Medulla oblongata (tissue), 1 donor: ENCODE measurements at regions not wholly inside any gene's neighbourhood (a gene's known extent, or its start where the extent isn't known, plus 50 kb on each side); places are given as distances from the start of the nearest gene placed in this dataset.
"Not testable (repeated sequence)": the region's sequence is repeated elsewhere in the genome, so short reads cannot be mapped to it uniquely, and the experiment has no call there.

Experiments
- DNase-seq: peaks from one replicate; pipeline ENCODE4 v3.0.0-alpha.2; 2015; ENCODE audit errors: extremely low spot score

GRCh38 chr6:74289884-74290283 is 593.9 kb downstream of the CD109 start:
- no peak for DNase-seq

DNA sequence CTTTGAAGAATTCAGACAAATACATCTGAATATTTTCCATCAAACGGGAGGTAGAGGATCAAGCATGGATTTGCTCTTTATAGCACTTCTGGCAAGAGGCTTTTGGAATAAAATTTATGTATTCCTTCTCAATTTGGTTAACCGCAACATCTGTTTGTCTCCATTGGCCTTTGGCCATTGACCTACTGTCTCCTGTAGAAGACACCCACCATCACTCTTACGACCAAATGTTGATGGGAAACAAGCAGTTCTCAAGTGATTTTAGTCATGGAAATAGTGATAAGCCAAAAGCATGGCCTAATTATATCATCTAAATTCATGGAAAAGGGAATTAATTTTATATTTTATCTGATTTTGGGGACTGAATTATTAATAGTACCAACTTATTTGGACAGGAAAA is 591.9 kb downstream of the CD109 start:
- DNase-seq = no peak

DNA sequence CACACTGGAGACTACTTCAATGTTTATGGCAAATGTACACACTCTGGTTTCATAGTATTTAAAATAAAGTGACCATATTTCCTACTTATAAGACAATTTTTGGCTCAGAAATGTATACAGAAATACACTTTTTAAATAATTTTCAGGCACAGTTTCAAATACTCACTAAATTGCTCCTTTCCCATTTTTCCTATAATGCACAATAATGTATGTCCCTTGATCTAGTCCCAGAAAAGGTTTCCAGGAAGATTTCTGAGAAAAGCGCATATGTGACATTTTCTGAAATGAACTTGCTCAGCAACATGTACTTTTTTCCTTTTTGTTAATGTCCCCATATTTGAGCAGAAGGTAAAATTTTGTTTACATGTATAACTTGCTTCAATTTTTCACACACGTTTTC is 591.4 kb downstream of the CD109 start:
- DNase-seq = no peak

GRCh38 chr6:74284284-74284683 is 588.3 kb downstream of the CD109 start:
- DNase-seq = no peak

DNA sequence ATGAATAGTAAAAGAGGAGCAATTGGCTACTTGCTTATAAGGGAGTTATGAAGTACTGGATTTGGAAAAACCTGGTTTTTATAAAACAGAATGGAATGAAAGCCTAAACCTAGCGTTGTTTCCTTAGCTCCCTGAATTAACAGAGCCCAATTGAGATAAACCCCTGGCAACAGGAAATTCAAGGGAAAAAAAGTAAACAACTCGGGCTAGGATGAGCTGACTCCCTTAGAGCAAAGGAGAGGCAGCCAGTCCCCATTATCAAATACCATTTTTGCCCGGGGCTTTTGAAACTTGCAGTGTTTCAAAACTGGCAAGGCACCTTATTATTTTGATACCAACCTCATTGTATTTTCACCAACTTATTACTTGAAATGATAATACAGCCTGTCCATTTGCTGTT is 587.5 kb downstream of the CD109 start:
- no peak for DNase-seq

DNA sequence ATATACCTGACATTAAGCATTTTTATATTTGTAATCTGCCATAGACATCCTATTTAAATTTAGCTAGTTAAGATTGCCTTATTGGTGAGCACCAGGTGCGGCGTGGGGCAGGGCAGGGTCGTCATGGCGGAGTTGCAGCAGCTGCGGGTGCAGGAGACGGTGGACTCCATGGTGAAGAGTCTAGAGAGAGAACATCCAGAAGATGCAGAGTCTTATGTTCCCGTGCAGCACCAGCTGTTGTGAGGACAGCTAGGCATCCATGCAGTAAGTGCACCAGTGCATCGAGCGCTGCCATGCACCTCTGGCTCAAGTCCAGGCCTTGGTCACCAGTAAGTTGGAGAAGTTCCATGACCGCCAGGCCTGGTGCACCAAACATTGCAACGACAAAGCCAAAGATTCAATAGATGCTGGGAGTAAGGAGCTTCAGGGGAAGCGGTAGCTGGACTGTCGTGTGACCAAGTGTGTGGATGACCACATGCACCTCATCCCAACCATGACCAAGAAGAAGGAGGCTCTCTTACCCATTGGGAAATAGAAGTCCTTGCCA is 586.2 kb downstream of the CD109 start:
- DNase-seq = no peak

DNA sequence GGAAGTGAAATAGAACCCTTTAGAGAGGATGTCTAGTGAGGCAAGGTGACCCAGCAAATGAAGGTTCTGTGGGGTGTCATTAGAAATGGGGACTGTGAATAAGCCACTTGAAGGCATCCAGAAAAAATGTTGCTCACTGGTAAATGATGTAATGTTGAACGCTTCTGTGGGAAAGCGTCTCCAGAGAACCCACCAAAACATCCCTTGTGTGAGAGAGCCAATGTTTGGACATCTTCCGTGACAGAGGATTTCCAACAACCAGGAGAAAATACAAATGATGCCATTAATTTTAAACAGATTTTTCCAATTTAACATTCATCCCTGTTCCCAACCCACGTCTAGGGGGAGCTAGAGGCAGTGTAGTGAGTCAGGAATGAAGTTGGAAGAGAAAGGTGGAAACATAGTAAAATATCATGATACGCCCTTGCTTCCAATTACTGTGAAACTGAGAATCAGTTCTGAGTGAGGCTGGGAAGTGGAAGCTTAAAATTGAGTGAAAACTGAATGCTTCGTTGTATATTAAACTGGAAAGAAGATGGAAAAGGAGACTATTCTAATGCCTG is 584.2 kb downstream of the CD109 start:
- no peak for DNase-seq

DNA sequence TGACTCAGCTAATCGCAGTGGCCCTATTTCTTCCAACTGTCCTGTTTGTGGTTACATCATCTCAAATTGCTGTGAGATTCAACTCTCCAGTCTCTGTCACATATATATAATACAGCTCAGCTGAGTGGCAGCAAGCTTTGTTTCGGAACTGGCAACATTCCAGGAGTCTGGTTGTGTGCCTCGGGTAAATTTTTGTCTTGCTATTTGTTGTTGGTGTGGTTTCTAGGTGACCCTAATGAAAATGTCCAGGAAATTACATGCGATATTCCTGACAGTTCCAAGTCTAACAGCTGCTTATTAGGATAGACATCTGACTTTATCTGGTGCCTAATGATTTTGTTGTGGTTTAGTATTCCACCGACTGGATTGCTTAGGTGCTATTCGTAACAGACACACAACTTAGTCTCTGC is 581.8 kb downstream of the CD109 start:
- DNase-seq = peak; percentile 3

- DNase-seq = no peak
These were observed 577.5 kb downstream of the CD109 start for GRCh38 chr6:74273541-74273940.

- DNase-seq = no peak
These were observed 573.5 kb downstream of the CD109 start for GRCh38 chr6:74269600-74269858.

DNA sequence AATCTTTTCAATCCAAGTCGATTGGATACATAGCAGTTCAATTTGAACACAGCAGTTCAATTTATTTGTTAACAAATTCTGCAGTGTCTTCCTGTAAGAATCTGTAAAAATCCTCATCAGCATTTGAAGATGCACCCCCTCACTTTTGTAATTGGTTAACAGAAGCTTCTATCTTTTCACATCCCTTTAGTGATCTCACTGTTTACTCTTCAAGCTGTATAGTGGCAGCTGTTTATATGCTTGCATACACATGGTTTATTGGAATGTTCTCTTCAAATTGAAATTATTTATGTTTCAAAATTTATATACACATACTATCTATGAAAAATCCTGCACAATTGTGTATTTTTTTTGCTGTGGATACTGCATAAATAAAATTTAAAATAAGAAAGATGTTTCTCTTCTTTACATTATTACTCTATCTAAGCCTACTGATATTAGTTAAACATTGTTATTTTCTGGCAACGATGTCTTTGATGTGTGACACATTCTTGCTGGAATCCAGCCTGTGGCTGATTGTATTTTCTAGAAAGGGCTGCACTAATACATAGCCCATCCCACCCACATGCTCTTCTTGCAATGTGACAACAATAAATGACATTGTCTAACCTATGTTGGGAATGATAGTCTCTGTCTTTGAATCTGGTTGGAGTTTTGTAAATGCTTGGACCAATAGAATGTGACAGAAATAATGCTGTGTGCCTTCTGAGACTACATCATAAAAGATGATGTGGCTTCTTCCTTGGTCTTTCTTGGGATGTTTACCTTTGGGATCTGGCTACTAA is 573.0 kb downstream of the CD109 start:
- no peak for DNase-seq

DNA sequence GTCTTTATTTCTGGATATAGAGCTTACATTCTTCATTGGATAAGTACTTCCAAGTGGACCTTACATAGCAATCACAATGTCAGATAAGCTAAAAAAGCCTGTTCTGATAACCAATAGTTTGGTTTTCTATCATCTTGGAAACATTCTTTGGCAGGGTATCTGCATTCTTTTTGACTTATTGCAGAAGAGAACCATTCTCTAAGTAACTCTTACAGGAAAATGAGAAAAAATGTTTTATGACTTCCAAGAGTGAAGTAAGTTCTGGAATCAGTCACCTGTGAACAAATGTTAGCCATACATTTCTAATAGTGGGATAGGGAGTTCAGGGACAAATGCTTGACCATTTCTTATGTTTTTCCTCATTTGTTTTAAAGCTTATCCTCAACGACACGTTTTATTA is 564.0 kb downstream of the CD109 start:
- DNase-seq = no peak

GRCh38 chr6:74256781-74257180 is 560.8 kb downstream of the CD109 start:
- DNase-seq = no peak

DNA sequence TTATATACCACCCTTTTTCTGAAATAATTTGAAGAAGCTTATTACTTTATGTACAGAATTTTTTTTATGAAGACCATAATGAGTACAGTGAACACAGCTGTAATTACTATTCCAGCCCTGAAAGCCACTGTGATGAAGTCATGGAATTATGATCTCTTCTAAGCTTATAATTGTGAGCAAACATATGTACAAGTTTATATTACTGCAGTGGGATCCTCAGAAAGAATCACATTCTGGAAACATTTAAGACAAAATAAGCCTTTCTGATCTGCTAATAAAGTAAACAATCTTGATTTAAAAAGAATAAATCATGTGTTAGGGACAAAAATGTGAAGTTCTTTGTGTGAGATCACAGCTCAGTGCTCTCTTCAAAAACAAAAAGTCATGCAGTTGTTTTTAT is 560.4 kb downstream of the CD109 start:
- DNase-seq = no peak

DNA sequence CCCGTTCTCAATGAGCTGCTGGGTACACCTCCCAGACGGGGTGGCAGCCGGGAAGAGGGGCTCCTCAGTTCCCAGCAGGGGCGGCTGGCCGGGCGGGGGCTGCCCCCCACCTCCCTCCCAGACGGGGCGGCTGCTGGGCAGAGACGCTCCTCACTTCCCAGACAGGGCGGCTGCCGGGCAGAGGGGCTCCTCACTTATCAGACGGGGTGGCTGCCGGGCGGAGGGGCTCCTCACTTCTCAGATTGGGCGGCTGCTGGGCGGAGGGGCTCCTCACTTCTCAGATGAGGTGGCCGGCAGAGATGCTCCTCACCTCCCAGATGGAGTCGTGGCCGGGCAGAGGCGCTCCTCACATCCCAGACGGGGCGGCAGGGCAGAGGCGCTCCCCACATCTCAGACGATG is 559.0 kb downstream of the CD109 start:
- not testable (repeated sequence) for DNase-seq

DNA sequence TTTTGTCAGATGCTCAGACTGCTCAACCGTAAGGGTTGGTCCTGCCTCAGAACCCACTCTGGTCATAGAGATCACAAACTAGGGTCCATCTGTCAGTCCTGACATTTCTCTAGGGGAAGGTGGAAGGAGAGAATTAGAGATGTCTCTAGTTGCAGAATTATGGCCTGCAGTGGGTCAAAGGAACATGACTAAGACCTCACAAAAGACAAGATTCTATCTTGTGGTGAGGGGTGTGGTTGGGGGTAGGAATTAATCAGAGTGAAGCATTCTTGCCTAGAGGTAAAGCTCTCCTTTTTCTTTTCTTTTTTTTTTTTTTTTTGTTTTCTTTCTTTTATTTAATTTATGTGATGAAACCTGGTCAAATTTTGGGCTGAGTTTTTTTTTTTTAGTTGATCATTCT is 558.1 kb downstream of the CD109 start:
- not testable (repeated sequence) for DNase-seq

DNA sequence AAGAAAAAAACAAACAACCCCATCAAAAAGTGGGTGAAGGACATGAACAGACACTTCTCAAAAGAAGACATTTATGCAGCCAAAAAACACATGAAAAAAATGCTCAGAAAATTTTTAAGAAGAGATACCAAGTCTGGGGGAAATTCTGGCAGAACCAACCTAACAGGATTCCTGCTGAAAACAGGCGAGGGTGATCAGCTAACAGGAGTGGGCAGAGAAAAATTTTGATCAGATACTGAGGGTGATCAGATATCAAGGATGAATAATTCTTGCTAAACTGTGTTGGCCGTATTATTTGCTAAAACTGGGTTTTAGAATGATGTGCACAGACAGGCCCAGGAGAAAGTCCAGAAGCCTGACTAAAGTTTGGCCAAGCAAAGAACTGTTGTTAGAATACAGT is 557.3 kb downstream of the CD109 start:
- DNase-seq = no peak

DNA sequence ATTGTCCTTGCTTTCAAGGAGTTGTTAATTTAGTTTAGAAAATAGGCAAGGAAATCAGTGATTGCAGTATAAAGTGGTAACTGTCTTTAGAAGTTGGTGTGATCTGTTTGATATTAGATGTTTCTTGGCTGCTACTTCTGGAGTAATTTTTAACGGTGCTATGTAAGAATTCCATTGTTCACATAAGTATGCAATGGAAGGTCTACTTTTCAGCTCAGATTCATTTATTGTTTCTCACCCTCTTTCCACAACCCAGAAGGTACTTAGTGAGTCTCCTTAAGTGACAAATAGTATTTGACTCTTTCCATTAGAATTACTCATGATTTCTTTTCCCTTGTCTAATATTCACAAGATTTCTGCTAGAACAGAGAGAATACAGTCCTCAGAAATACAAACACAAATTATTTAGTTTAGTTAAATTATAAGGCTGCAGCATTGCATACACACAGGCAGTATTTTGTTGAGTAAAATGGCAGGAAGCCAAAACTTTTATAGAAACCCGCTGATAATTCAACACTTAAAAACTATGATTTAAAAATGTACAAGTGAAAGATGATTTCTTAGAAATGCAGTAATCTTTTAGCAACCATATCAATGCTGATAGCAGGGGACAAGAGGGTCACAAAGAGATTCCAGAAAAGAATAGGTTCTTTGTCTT is 554.3 kb downstream of the CD109 start:
- DNase-seq = no peak

DNA sequence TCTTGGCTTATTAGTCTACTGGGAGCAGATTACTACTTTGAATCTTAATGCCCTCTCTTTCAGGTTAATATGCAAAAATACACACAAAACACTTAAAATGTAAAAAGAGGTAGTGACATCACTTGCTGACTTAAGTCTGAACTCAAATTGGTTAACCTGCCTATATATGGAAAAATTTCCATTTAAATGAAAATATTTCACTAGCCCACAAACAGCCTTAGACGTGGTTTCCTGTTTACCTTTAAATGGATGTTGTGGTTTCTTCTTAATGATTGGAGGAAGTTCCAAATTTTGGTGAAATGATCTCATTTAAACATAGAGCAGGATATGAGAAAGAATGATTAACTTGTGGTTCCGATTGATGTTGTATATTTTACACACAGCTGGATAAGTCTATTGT is 553.7 kb downstream of the CD109 start:
- DNase-seq = no peak

DNA sequence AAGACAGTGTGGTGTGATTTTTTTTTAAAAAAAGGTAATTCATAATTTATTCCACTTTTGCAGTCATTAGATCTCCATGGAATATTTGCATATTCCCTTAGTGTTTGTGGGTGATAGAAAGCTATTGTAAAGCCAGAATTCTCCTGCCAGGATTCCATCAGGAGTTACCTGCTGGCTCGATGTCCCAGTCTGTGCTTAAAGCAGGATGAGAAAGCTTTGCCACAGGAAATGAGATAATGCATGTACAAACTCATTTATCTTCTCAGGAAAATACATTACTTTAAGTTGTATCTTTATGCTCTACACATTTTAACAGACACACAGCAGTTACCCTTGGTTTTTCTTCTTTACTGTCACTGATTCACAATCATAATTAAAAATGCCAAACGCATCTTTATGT is 553.0 kb downstream of the CD109 start:
- DNase-seq = no peak

GRCh38 chr6:74222768-74223333 is 526.8 kb downstream of the CD109 start:
- DNase-seq = no peak

DNA sequence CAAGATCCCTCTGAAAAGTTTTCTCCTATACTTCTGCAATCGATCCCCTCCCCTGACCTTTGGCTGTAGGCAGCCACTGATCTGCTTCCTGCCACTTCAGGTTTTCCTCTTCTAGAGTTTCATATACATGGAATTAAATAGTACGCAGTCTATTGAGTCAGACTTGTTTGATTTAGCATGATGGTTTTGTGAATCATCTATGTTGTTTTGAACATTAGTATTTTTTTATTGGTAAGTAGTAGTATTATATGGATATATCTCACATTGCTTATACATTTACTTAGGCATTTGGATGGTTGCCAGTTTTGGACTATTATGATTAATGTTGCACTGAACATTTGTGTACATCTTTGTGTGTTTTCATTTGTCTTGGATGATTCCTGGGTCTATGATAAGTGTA is 518.0 kb downstream of the CD109 start:
- no peak for DNase-seq

DNA sequence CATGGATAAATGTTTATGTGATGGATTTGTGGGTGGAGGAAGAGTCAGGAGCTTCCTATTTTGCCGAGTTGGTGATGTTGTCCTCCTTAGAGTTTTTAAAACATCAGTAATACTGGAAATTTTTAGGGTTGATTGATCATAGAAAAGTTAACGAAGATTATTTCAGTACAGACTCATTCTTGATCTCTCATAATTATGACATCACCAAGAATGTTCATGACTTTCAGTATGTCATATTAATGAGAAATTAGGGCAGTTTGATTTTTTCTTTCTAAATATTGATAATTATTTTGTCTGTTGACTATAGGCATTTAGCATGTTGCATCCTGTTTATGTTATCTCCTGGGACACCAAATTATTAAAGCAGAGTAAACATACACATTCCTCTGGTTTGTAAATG is 512.2 kb downstream of the CD109 start:
- DNase-seq = no peak
